ENCODE measurements at regions not wholly inside any gene's neighbourhood (a gene's known extent, or its start where the extent isn't known, plus 50 kb on each side); places are given as distances from the start of the nearest gene placed in this dataset.

DNA sequence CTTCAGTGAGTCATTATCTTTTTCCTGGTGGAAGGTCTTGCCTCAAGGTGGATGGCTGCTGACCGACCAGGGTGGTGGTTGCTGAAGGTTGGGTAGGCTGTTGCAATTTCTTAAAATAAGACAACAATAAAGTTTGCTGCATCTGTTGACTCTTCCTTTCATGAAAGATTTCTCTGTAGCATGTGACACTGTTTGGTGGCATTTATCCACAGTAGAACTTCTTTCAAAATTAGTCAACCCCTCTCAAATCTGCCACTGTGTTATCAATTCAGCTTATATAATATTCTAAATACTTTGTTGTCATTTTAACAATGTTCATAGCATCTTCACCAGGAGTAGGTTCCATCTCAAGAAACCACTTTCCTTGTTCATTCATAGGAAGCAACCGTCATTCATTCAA, 66.8 kb upstream of the ATXN1 start:
- Histone ChIP-seq H3K9me3 (replicated peaks; ENCODE audit: control insufficient read depth, insufficient read depth, low read depth, low read length) (no peaks in the 10 kb centered on the region), H3K4me3 (no peak overlapping the region), H3K9me1 (ENCODE audit: control insufficient read depth, insufficient read depth, low read length) (no peaks in the 10 kb centered on the region), H4K20me1 (replicated peaks; ENCODE audit: control insufficient read depth, insufficient read depth, low read length) (no peaks in the 10 kb centered on the region), H3K4me2 (ENCODE audit: insufficient read depth, low read length) (no peak overlapping the region), H3K36me3 (ENCODE audit: control insufficient read depth, insufficient read depth, low read length) (no peaks in the 10 kb centered on the region), H3K27ac (ENCODE audit: extremely low read depth, low read depth, low read length) (no peak overlapping the region), H2AFZ (ENCODE audit: low read depth, low read length) (no peak overlapping the region), H3K79me2 (ENCODE audit: control insufficient read depth, insufficient read depth, low read length) (no peaks in the 10 kb centered on the region), H3K9ac (ENCODE audit: insufficient read depth in 1 of 2, low read depth in 2 of 2, low read length in 2 of 2) (no peak overlapping the region), H3K4me1 (replicated peaks in 1 of 2; ENCODE audit: control insufficient read depth in 2 of 2, insufficient read depth in 2 of 2, low read length in 2 of 2) (no peaks in the 10 kb centered on the region), H3K27me3 (ENCODE audit: control insufficient read depth in 2 of 2, insufficient read depth in 2 of 2, low read length in 2 of 2) (peaks cover 2 to 13% of the 10 kb centered on the region in 2 experiments; a peak in 4 of 5 replicates)
- no TSS peak for BruUV-seq (replicated peaks)
- ATAC-seq, result no peak
- intact Hi-C loops (cut with micrococcal nuclease), result no loop called here
- in situ Hi-C loops (cut with MboI), result no loop called here
- 0% methylated on average over 2 of the region's 2 CpGs for WGBS (ENCODE audit: insufficient coverage, low coverage, missing lambda C conversion rate)
- POLR2A ChIA-PET, result no interaction called here
- CTCF ChIA-PET (ENCODE audit: low intra/inter-chr PET ratio), result no interaction called here
- no peak for DNase-seq (ENCODE audit: extremely low read depth in 1 of 4, low spot score in 3 of 4)
- no peak for FAIRE-seq
- TF ChIP-seq, protein P1, sequence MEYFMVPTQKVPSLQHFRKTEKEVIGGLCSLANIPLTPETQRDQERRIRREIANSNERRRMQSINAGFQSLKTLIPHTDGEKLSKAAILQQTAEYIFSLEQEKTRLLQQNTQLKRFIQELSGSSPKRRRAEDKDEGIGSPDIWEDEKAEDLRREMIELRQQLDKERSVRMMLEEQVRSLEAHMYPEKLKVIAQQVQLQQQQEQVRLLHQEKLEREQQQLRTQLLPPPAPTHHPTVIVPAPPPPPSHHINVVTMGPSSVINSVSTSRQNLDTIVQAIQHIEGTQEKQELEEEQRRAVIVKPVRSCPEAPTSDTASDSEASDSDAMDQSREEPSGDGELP (CRISPR knock-in tag; IDR thresholded peaks at IDR 0.05; ENCODE audit: borderline replicate concordance), result no peak
- TF ChIP-seq ZBTB8A (IDR thresholded peaks at IDR 0.05; ENCODE audit: partially characterized antibody), result no peak
- TF ChIP-seq SIN3A (IDR thresholded peaks at IDR 0.05; ENCODE audit: borderline replicate concordance in 2 of 2, control insufficient read depth in 1 of 2, low read depth in 2 of 2, low read length in 2 of 2), result no peak
- TF ChIP-seq RFX7 (CRISPR knock-in tag; IDR thresholded peaks at IDR 0.05), result no peak
- TF ChIP-seq POLR2G (IDR thresholded peaks at IDR 0.05; ENCODE audit: low read depth, low read length), result no peak
- TF ChIP-seq, protein P2, sequence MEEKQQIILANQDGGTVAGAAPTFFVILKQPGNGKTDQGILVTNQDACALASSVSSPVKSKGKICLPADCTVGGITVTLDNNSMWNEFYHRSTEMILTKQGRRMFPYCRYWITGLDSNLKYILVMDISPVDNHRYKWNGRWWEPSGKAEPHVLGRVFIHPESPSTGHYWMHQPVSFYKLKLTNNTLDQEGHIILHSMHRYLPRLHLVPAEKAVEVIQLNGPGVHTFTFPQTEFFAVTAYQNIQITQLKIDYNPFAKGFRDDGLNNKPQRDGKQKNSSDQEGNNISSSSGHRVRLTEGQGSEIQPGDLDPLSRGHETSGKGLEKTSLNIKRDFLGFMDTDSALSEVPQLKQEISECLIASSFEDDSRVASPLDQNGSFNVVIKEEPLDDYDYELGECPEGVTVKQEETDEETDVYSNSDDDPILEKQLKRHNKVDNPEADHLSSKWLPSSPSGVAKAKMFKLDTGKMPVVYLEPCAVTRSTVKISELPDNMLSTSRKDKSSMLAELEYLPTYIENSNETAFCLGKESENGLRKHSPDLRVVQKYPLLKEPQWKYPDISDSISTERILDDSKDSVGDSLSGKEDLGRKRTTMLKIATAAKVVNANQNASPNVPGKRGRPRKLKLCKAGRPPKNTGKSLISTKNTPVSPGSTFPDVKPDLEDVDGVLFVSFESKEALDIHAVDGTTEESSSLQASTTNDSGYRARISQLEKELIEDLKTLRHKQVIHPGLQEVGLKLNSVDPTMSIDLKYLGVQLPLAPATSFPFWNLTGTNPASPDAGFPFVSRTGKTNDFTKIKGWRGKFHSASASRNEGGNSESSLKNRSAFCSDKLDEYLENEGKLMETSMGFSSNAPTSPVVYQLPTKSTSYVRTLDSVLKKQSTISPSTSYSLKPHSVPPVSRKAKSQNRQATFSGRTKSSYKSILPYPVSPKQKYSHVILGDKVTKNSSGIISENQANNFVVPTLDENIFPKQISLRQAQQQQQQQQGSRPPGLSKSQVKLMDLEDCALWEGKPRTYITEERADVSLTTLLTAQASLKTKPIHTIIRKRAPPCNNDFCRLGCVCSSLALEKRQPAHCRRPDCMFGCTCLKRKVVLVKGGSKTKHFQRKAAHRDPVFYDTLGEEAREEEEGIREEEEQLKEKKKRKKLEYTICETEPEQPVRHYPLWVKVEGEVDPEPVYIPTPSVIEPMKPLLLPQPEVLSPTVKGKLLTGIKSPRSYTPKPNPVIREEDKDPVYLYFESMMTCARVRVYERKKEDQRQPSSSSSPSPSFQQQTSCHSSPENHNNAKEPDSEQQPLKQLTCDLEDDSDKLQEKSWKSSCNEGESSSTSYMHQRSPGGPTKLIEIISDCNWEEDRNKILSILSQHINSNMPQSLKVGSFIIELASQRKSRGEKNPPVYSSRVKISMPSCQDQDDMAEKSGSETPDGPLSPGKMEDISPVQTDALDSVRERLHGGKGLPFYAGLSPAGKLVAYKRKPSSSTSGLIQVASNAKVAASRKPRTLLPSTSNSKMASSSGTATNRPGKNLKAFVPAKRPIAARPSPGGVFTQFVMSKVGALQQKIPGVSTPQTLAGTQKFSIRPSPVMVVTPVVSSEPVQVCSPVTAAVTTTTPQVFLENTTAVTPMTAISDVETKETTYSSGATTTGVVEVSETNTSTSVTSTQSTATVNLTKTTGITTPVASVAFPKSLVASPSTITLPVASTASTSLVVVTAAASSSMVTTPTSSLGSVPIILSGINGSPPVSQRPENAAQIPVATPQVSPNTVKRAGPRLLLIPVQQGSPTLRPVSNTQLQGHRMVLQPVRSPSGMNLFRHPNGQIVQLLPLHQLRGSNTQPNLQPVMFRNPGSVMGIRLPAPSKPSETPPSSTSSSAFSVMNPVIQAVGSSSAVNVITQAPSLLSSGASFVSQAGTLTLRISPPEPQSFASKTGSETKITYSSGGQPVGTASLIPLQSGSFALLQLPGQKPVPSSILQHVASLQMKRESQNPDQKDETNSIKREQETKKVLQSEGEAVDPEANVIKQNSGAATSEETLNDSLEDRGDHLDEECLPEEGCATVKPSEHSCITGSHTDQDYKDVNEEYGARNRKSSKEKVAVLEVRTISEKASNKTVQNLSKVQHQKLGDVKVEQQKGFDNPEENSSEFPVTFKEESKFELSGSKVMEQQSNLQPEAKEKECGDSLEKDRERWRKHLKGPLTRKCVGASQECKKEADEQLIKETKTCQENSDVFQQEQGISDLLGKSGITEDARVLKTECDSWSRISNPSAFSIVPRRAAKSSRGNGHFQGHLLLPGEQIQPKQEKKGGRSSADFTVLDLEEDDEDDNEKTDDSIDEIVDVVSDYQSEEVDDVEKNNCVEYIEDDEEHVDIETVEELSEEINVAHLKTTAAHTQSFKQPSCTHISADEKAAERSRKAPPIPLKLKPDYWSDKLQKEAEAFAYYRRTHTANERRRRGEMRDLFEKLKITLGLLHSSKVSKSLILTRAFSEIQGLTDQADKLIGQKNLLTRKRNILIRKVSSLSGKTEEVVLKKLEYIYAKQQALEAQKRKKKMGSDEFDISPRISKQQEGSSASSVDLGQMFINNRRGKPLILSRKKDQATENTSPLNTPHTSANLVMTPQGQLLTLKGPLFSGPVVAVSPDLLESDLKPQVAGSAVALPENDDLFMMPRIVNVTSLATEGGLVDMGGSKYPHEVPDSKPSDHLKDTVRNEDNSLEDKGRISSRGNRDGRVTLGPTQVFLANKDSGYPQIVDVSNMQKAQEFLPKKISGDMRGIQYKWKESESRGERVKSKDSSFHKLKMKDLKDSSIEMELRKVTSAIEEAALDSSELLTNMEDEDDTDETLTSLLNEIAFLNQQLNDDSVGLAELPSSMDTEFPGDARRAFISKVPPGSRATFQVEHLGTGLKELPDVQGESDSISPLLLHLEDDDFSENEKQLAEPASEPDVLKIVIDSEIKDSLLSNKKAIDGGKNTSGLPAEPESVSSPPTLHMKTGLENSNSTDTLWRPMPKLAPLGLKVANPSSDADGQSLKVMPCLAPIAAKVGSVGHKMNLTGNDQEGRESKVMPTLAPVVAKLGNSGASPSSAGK (IDR thresholded peaks at IDR 0.05), result no peak
- TF ChIP-seq, protein P3, sequence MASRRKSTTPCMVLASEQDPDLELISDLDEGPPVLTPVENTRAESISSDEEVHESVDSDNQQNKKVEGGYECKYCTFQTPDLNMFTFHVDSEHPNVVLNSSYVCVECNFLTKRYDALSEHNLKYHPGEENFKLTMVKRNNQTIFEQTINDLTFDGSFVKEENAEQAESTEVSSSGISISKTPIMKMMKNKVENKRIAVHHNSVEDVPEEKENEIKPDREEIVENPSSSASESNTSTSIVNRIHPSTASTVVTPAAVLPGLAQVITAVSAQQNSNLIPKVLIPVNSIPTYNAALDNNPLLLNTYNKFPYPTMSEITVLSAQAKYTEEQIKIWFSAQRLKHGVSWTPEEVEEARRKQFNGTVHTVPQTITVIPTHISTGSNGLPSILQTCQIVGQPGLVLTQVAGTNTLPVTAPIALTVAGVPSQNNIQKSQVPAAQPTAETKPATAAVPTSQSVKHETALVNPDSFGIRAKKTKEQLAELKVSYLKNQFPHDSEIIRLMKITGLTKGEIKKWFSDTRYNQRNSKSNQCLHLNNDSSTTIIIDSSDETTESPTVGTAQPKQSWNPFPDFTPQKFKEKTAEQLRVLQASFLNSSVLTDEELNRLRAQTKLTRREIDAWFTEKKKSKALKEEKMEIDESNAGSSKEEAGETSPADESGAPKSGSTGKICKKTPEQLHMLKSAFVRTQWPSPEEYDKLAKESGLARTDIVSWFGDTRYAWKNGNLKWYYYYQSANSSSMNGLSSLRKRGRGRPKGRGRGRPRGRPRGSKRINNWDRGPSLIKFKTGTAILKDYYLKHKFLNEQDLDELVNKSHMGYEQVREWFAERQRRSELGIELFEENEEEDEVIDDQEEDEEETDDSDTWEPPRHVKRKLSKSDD (conservative IDR thresholded peaks at IDR 0.05; ENCODE audit: low read length), result no peak

All from K562 (cell line).